C4-2B (cell line): ENCODE measurements at regions not wholly inside any gene's neighbourhood (a gene's known extent, or its start where the extent isn't known, plus 50 kb on each side); places are given as distances from the start of the nearest gene placed in this dataset.

Experiments
- CTCF ChIP-seq: fragments of 450-650 bp; conservative IDR thresholded peaks from 2 replicates; pipeline ENCODE4 v1.5.1; 2017; ENCODE audit warnings: mild to moderate bottlenecking
- ZFX ChIP-seq: fragments of 450-650 bp; IDR thresholded peaks from 2 replicates; pipeline ENCODE4 v1.6.1; 2017

GRCh38 chr15:61661791-61662190 is 398.5 kb downstream of the VPS13C start:
- TF ChIP-seq CTCF = no peak
- TF ChIP-seq ZFX = no peak
